ENCODE measurements at regions not wholly inside any gene's neighbourhood (a gene's known extent, or its start where the extent isn't known, plus 50 kb on each side); places are given as distances from the start of the nearest gene placed in this dataset.

DNA sequence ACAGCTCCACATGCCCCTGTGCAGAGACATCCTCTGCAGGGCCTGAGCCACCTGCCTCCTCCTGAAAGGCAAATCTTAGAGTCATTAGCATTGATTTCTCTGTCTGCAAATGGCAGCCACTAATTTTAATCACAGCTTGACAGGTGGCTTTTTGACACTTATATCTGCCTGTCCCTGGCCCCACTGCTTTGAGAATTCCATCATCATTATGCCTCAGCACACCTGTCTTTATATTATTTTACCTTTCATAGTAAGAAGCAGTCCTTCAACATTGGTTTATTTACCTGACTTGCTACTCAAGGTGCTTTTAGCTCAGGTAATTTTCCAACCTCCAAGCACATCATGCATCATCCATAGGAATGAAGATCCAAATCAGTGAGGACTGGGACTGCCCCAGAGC, 451.3 kb downstream of the MTRR start:
- Mint-ChIP-seq H3K9me3 (peaks cover 16% of the 10 kb centered on the region), H3K4me3 (no peak overlapping the region), H3K36me3 (ENCODE audit: insufficient read depth) (no peaks in the 10 kb centered on the region), H3K4me1 (ENCODE audit: low read depth) (no peaks in the 10 kb centered on the region), H3K27me3 (ENCODE audit: low read depth) (no peaks in the 10 kb centered on the region)
- ATAC-seq: no peak
- DNase-seq: no peak

DNA sequence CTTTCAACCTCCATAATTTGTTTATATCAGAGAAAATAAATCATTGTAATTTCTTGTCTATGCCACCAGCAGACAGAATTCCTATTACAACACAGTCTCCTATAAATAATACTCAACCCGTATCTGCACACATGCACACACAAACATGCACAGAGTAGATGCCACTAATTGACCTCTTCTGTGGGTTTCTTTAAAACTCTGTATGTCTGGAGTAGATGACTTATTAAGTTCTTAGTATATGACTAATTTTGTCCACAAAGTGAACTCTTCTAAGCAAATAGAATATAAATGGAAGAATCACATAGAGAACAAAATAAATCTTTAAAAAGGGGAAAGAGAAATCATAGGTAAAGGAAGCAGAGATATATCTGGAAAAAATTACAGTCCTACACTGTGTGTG, 452.3 kb downstream of the MTRR start:
- H3K27me3 Mint-ChIP-seq (ENCODE audit: low read depth): no peaks in the 10 kb centered on the region
- H3K36me3 Mint-ChIP-seq (ENCODE audit: insufficient read depth): no peaks in the 10 kb centered on the region
- no peak for DNase-seq
- no peak for ATAC-seq
- H3K4me1 Mint-ChIP-seq (ENCODE audit: low read depth): no peaks in the 10 kb centered on the region
- no peak overlapping the region for H3K4me3 Mint-ChIP-seq
- peaks cover 16% of the 10 kb centered on the region for H3K9me3 Mint-ChIP-seq

DNA sequence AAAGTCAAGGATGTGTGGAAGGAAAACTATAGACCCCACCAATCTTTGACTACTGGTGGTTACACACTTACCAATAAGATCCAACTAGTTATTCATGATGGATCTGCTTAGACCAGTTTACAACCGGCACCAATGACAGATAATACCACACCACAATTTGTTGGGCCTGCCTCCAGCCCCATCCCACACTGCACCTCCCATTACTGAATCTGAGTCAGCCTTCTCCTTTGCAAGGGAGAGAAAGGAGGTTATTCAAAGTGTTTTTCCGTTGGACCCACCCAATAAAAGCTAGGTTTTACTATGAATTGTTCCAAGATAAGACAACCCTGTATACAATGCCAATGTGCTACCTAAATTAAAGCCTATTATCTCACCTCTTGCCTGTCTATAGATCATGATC, 453.5 kb downstream of the MTRR start:
- Mint-ChIP-seq H3K4me1 (ENCODE audit: low read depth) (no peaks in the 10 kb centered on the region), H3K9me3 (peaks cover 11% of the 10 kb centered on the region), H3K36me3 (ENCODE audit: insufficient read depth) (no peaks in the 10 kb centered on the region), H3K4me3 (no peak overlapping the region), H3K27me3 (ENCODE audit: low read depth) (no peaks in the 10 kb centered on the region)
- ATAC-seq (no peak), DNase-seq (no peak)

DNA sequence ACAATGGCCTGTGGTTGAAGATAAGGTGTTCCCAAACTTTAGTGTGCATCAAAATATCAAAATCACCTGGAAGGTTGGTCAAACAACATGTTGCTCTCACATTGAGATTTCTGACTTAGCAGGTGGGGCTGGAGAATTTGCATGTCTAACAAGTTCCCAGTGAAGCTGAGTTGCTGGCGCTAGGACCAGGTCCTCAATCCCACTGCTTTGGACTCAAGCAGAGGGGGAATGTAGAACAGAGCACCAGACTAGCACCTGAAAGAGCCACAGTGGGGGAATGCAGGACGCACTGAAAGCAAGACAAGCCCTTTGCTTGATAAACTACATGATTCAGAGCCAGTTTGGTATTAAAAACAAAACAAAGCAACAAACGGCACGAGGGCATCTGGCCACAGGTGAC, 458.1 kb downstream of the MTRR start:
- Mint-ChIP-seq H3K36me3 (ENCODE audit: insufficient read depth) (no peaks in the 10 kb centered on the region), H3K9me3 (peaks cover 7% of the 10 kb centered on the region), H3K4me3 (no peak overlapping the region), H3K27me3 (ENCODE audit: low read depth) (no peaks in the 10 kb centered on the region), H3K4me1 (ENCODE audit: low read depth) (no peaks in the 10 kb centered on the region)
- no peak for DNase-seq
- no peak for ATAC-seq

DNA sequence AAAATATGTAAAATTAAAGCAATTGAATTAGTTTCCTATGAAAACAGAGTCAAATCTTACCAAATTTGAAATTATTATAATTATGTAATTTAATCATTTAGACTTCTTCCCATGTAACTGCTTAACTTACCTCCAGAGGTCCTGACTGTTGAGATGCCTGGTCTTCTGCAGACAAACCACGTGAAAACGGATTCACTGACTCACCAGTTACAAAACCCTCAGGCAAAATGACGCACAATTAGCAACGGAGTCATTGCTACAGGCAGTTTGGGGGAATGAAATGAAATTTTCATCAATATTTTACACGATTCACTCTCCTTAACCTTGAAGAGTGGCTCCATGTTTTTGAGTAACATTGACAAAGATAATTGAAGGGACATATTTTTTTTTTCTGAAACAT, 460.8 kb downstream of the MTRR start:
- Mint-ChIP-seq H3K27me3 (ENCODE audit: low read depth) (no peaks in the 10 kb centered on the region), H3K36me3 (ENCODE audit: insufficient read depth) (no peaks in the 10 kb centered on the region), H3K4me1 (ENCODE audit: low read depth) (no peaks in the 10 kb centered on the region), H3K4me3 (no peak overlapping the region), H3K9me3 (peaks cover 7% of the 10 kb centered on the region)
- no peak for ATAC-seq
- DNase-seq: no peak

DNA sequence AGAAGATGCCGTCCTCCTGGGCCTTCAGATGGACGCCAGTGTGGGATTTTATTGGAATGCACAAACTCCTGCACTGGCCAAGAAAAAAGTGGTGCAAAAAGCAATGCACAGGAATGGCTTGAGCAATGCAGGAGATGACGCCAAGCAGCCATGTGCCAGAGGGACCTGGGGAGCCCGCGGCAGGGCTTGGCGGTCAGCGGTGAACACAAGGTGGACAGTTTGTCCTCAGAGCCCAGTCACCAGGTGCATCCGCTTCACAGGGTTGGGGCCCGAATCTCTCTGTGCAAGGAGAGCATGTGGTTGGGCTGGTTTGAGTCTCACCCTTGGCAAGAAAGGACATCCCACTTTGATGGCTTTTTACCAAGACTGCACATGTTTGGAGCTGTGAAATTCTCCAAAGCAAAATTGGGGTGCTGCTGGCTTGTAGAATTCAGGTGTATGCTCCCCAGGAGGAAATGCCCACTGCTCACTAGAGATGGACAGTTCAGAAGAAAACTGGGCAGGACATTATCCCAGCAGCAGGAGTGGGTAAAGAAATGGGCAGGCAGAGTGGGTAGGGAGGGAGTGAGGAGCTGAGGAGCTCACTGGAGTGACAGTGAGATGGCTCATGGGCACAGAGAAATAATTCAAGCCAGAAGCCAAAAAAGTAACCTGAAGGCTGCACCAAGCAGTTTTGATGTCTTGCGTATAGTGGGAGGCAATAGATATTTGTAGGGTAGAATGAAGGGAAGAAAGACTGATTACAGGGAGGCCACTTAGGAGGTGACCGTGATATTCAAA, 463.9 kb downstream of the MTRR start:
- H3K4me3 Mint-ChIP-seq: no peak overlapping the region
- H3K4me1 Mint-ChIP-seq (ENCODE audit: low read depth): no peaks in the 10 kb centered on the region
- ATAC-seq: no peak
- H3K9me3 Mint-ChIP-seq: peaks cover 6% of the 10 kb centered on the region
- no peaks in the 10 kb centered on the region for H3K27me3 Mint-ChIP-seq (ENCODE audit: low read depth)
- no peak for DNase-seq
- H3K36me3 Mint-ChIP-seq (ENCODE audit: insufficient read depth): no peaks in the 10 kb centered on the region

DNA sequence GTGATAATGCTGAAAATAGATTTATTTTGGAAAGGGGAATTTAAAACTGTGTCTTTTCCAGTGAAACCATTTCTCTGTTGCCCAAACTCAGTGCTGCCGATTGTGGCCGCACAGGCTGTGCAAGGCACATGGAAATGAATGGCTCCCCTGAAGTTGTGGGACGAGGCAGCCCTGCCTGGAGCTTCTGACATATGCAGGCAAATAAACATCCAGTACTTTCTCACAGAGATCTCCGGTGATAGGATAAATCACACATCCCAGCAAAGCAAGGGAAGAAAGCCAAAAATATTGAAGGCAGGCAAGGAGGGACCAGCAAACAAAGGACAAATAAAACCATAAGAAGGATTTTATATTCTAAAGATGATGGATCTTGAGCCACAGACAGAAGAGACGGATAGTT, 464.5 kb downstream of the MTRR start:
- no peaks in the 10 kb centered on the region for H3K9me3 Mint-ChIP-seq
- H3K4me1 Mint-ChIP-seq (ENCODE audit: low read depth): no peaks in the 10 kb centered on the region
- ATAC-seq: no peak
- H3K36me3 Mint-ChIP-seq (ENCODE audit: insufficient read depth): no peaks in the 10 kb centered on the region
- DNase-seq: no peak
- H3K27me3 Mint-ChIP-seq (ENCODE audit: low read depth): no peaks in the 10 kb centered on the region
- H3K4me3 Mint-ChIP-seq: no peak overlapping the region

DNA sequence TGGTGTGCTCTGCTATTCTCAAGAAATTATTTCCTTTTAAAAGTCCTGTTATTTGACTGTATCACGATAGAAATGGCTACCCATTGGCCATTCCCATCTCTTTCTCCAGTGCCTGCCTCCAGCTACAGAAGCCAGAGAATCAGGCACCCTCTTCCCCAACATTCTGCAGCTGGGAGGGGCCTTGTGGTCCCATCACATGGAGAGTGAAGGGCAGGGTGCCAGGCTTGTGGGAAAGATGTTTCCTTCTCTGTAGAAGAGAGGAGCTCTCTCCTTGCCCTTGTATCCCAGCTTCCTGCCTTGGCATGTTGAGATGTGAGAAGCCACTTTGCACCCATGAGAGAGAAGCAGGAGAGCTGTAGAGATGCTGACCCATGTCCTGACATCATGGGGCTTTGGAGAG, 465.0 kb downstream of the MTRR start:
- no peaks in the 10 kb centered on the region for H3K27me3 Mint-ChIP-seq (ENCODE audit: low read depth)
- H3K4me3 Mint-ChIP-seq: no peak overlapping the region
- no peak for ATAC-seq
- H3K4me1 Mint-ChIP-seq (ENCODE audit: low read depth): no peaks in the 10 kb centered on the region
- H3K36me3 Mint-ChIP-seq (ENCODE audit: insufficient read depth): no peaks in the 10 kb centered on the region
- H3K9me3 Mint-ChIP-seq: no peaks in the 10 kb centered on the region
- DNase-seq: no peak

DNA sequence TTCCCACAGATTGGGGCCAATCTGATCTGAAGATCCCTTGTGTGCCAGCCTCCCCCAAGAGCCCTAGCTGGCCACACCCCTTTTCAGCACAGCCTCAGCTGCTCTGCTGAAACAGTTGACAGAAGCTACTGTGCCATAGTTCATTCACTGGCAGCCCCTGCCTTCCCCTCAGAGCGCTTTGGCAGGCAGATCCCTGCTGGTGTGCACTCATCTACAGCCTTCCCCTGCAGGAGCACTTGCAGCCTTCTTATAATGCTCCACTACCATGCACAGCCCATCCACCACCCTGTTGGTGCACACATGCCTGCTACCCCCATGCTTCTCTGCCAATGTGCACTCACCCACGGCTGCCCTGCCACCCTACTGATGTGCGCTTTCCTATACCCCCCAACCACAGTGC, 471.3 kb downstream of the MTRR start:
- Mint-ChIP-seq H3K27me3 (ENCODE audit: low read depth) (no peaks in the 10 kb centered on the region), H3K9me3 (peaks cover 5% of the 10 kb centered on the region), H3K4me3 (no peak overlapping the region), H3K4me1 (ENCODE audit: low read depth) (no peaks in the 10 kb centered on the region), H3K36me3 (ENCODE audit: insufficient read depth) (no peaks in the 10 kb centered on the region)
- DNase-seq: no peak
- ATAC-seq: no peak

DNA sequence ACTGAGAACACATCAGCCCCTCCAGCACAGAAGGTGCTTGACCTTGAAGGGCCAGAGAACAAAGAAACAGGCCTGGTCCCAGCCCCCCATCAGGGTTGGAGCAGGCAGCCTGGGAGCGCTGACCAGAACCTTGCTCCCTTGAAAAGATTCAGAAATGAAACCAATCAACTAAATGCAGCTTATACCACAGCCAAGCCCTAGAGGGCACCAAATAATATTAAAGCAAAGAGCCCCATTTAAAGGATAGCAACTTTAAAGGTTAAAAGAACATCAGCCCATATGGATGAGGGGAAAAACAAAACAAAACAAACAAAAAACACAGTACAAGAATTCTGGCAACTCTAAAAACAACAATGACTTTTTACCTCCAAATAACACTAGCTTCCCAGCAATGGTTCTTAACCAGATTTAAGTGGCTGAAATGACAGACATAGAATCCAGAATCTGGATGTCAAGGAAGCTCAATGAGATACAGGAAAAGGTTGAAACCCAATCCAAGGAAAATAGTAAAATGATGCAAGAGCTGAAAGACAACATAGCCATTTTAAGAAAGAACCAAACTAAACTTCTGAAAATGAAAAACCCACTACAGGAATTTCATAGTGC, 471.9 kb downstream of the MTRR start:
- H3K4me1 Mint-ChIP-seq (ENCODE audit: low read depth): no peaks in the 10 kb centered on the region
- ATAC-seq (no peak), DNase-seq (no peak)
- H3K36me3 Mint-ChIP-seq (ENCODE audit: insufficient read depth): no peaks in the 10 kb centered on the region
- H3K27me3 Mint-ChIP-seq (ENCODE audit: low read depth): peaks cover 2% of the 10 kb centered on the region
- H3K9me3 Mint-ChIP-seq: peaks cover 8% of the 10 kb centered on the region
- no peak overlapping the region for H3K4me3 Mint-ChIP-seq

DNA sequence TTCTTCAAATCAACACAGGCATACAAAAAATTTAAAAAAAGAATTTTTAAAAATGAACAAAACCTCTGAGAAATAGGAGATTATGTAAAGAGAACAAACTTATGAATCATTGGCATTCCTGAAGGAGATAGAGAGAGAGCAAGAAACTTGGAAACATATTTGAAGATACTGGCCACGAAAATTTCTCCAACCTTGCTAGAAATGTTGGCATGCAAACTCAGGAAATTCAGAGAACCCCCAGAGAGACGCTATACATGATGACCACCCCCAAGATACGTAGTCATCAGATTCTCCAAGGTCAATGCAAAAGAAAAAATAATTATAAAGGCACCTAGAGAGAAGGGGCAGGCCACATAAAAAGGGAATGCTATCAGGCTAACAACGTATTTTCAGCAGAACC, 472.5 kb downstream of the MTRR start:
- Mint-ChIP-seq H3K4me1 (ENCODE audit: low read depth) (no peaks in the 10 kb centered on the region), H3K27me3 (ENCODE audit: low read depth) (peaks cover 2% of the 10 kb centered on the region), H3K4me3 (no peak overlapping the region), H3K36me3 (ENCODE audit: insufficient read depth) (no peaks in the 10 kb centered on the region), H3K9me3 (peaks cover 8% of the 10 kb centered on the region)
- ATAC-seq (no peak), DNase-seq (no peak)

DNA sequence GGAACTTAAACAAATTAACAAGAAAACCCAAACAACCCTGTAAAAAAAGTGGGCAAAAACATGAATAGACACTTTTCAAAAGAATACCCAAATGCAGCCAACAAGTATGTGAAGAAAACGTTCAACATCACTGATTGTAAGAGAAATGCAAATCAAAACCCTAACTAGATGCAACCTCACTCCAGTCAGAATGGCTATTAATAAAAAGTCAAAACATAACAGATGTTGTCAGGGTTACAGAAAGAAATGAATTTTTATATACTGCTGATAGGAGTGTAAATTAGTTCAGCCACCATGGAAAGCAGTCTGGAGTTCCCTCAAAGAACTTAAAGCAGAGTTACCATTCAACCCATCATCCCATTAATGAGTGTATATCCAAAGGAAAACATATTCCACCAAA, 479.0 kb downstream of the MTRR start:
- H3K4me1 Mint-ChIP-seq (ENCODE audit: low read depth): no peaks in the 10 kb centered on the region
- H3K4me3 Mint-ChIP-seq: no peak overlapping the region
- H3K36me3 Mint-ChIP-seq (ENCODE audit: insufficient read depth): no peaks in the 10 kb centered on the region
- peaks cover 2% of the 10 kb centered on the region for H3K27me3 Mint-ChIP-seq (ENCODE audit: low read depth)
- ATAC-seq (no peak), DNase-seq (no peak)
- H3K9me3 Mint-ChIP-seq: peaks cover 17% of the 10 kb centered on the region

DNA sequence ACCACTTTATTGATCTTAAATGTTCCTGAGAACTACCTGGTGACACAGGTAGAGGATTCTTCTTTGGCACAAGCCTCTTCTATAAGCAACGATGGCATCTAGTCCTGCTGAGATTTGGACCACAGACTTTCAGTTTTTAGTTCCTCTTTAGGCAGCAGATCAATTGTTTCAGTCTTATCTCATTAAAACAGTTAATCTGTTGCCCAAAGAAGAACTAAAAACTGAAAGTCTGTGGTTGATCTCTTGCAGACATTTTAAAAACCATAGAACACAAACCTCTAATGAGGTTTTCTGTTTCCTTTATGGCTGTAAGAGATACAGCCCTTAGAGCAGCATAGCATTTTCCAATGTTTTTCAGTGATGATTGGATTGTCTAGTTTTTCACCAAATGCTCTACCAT, 480.9 kb downstream of the MTRR start:
- peaks cover 2% of the 10 kb centered on the region for H3K27me3 Mint-ChIP-seq (ENCODE audit: low read depth)
- H3K4me1 Mint-ChIP-seq (ENCODE audit: low read depth): no peaks in the 10 kb centered on the region
- H3K36me3 Mint-ChIP-seq (ENCODE audit: insufficient read depth): no peaks in the 10 kb centered on the region
- ATAC-seq (no peak), DNase-seq (no peak)
- H3K9me3 Mint-ChIP-seq: peaks cover 15% of the 10 kb centered on the region
- no peak overlapping the region for H3K4me3 Mint-ChIP-seq

DNA sequence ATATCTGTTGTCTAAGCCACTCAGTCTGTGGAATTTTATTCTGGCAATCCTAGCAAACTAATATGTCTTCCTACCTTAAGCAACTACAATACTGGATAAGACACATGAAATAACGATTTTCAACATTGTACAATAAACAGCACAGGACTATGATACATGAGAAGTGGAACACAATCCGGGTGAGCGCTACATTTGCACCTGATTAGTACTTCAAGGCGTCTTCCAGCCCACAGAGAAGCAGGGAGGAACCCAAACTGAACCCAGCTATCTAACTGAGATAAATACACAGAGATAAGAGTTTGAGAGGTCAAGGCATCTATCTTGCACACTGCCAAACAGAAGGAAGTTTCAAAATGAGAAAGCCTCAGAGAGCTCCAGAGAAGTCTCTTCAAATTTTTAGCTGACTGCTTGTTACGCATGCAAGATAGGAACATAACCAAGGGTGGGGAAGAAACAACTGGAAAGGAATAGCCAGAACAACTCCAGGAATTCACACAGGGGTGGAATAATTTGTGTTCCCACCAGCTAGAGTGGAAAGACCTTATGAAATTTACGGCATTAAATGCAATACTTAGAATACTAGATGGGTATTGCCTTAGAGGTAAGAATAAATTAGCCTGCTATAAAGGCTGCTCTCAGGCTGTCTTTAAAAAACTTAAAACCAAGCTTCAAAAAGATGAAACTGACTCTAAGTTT, 481.8 kb downstream of the MTRR start:
- no peaks in the 10 kb centered on the region for H3K4me1 Mint-ChIP-seq (ENCODE audit: low read depth)
- H3K4me3 Mint-ChIP-seq: no peak overlapping the region
- DNase-seq: no peak
- H3K27me3 Mint-ChIP-seq (ENCODE audit: low read depth): no peaks in the 10 kb centered on the region
- no peaks in the 10 kb centered on the region for H3K36me3 Mint-ChIP-seq (ENCODE audit: insufficient read depth)
- H3K9me3 Mint-ChIP-seq: peaks cover 8% of the 10 kb centered on the region
- no peak for ATAC-seq

DNA sequence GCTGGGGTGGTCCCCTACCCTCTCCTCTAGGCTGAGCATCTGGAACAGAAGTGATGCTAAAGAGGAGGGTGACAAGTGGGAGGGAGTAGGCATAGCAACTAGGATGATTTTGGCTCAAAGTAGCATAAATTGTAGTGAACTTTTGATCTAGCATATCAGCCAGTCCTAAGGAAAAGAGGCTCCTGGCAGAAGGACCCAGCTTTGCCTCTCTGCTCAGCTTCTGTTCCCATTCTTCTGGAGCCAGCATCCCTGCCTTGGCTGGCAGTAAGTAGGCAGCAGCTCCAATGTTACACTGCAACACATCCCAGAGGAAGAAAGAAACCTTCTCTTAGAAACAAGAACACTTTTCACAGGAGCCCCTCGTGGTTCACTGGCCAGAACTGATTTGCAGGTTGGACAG, 487.0 kb downstream of the MTRR start:
- no peaks in the 10 kb centered on the region for H3K4me1 Mint-ChIP-seq (ENCODE audit: low read depth)
- no peaks in the 10 kb centered on the region for H3K9me3 Mint-ChIP-seq
- ATAC-seq: no peak
- no peaks in the 10 kb centered on the region for H3K36me3 Mint-ChIP-seq (ENCODE audit: insufficient read depth)
- H3K4me3 Mint-ChIP-seq: no peak overlapping the region
- no peak for DNase-seq
- H3K27me3 Mint-ChIP-seq (ENCODE audit: low read depth): no peaks in the 10 kb centered on the region
